ENCODE measurements at regions not wholly inside any gene's neighbourhood (a gene's known extent, or its start where the extent isn't known, plus 50 kb on each side); places are given as distances from the start of the nearest gene placed in this dataset.

DNA sequence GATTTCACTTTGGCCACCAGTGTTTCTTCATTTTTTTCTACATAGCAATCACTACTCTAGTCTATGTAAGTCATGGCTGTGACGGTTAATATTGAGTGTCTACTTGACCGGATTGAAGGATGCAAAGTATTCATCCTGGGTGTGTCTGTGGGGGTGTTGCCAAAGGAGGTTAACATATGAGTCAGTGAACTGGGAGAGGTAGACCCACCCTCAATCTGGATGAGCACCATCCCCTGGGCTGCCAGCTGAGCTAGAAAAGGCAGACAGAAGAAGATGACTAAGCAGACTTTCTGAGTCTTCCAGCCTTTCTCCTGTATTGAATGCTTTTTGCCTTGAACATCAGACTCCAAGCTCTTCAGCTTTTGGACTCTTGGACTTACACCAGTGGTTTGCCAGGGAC is 265.0 kb upstream of the SLC8A1 start:
- Mint-ChIP-seq H3K9me3 (no peaks in the 10 kb centered on the region), H3K4me1 (no peaks in the 10 kb centered on the region), H3K27me3 (ENCODE audit: insufficient read depth, low read depth) (no peaks in the 10 kb centered on the region), H3K4me3 (no peak overlapping the region), H3K27ac (no peak overlapping the region), H3K36me3 (no peaks in the 10 kb centered on the region)
- Histone ChIP-seq H3K79me2 (ENCODE audit: low read depth) (no peaks in the 10 kb centered on the region), H3K4me1 (peaks cover 4% of the 10 kb centered on the region), H4K20me1 (ENCODE audit: low read depth) (no peaks in the 10 kb centered on the region), H2AFZ (replicated peaks) (no peak overlapping the region), H3K4me3 (no peak overlapping the region), H3K4me2 (no peak overlapping the region), H3K9ac (no peak overlapping the region), H3K27me3 (no peaks in the 10 kb centered on the region), H3K9me3 (ENCODE audit: low read depth) (no peaks in the 10 kb centered on the region), H3K36me3 (no peaks in the 10 kb centered on the region), H3F3A (ENCODE audit: low read depth) (no peaks in the 10 kb centered on the region), H3K27ac (no peak overlapping the region)
- DNase-seq (ENCODE audit: low spot score), result no peak
- TF ChIP-seq CTCF (IDR thresholded peaks at IDR 0.05) (no peak), EZH2 (IDR thresholded peaks at IDR 0.05) (no peak), EZH2phosphoT487 (IDR thresholded peaks at IDR 0.05) (no peak)

DNA sequence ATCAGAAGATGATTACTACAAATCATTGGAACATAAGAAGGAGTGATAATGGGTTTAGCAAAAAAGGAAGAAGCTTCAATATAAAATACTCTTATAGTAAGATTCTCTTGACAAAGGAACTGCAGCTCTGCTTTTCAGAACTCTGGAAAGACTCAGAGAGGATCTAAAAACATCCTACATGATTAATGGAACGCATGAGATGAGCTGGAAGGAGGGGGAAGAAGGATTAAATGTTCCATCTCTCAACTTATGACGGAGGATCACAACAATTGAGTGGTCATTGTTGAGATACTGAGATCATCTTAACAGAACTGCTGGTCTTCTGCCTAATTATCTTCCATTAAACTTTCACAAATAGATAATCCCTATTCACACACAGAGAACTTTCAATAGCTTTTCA is 267.5 kb upstream of the SLC8A1 start:
- no peak overlapping the region for H3K4me3 Mint-ChIP-seq
- Histone ChIP-seq H3K4me1 (no peaks in the 10 kb centered on the region), H3K27me3 (no peaks in the 10 kb centered on the region), H2AFZ (replicated peaks) (peak overlapping the region; percentile 55), H3K9ac (no peak overlapping the region), H3K4me3 (no peak overlapping the region), H4K20me1 (ENCODE audit: low read depth) (no peaks in the 10 kb centered on the region), H3K79me2 (ENCODE audit: low read depth) (no peaks in the 10 kb centered on the region), H3K36me3 (no peaks in the 10 kb centered on the region), H3K27ac (no peak overlapping the region), H3K4me2 (no peak overlapping the region), H3F3A (ENCODE audit: low read depth) (no peaks in the 10 kb centered on the region), H3K9me3 (ENCODE audit: low read depth) (no peaks in the 10 kb centered on the region)
- peaks cover 3% of the 10 kb centered on the region for H3K27me3 Mint-ChIP-seq (ENCODE audit: insufficient read depth, low read depth)
- H3K36me3 Mint-ChIP-seq, result no peaks in the 10 kb centered on the region
- no peak for DNase-seq (ENCODE audit: low spot score)
- no peaks in the 10 kb centered on the region for H3K9me3 Mint-ChIP-seq
- no peaks in the 10 kb centered on the region for H3K4me1 Mint-ChIP-seq
- TF ChIP-seq EZH2phosphoT487 (IDR thresholded peaks at IDR 0.05) (no peak), EZH2 (IDR thresholded peaks at IDR 0.05) (no peak), CTCF (IDR thresholded peaks at IDR 0.05) (no peak)
- H3K27ac Mint-ChIP-seq, result no peak overlapping the region

DNA sequence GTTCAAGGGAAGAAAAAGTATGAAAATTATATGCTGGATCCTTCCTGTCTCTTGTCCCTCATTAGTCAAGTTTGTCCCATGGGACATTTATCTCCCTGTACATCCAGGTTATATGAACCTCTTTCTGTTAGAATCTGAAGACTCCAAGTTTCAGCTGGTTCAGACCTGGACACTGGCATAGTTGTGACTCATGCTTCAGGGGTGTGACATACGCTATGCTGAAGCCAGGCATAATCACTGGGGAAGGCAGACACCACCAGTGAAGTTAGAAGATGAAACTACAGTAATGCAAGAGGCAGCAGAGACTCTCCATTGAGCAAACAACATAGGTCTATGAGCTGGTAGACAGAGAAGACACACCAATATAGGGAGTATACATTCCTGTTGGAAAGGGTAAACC is 269.7 kb upstream of the SLC8A1 start:
- Histone ChIP-seq H4K20me1 (ENCODE audit: low read depth) (no peaks in the 10 kb centered on the region), H3K79me2 (ENCODE audit: low read depth) (no peaks in the 10 kb centered on the region), H3K36me3 (no peaks in the 10 kb centered on the region), H3F3A (ENCODE audit: low read depth) (no peaks in the 10 kb centered on the region), H3K4me1 (no peaks in the 10 kb centered on the region), H2AFZ (replicated peaks) (no peak overlapping the region), H3K4me3 (no peak overlapping the region), H3K9me3 (ENCODE audit: low read depth) (no peaks in the 10 kb centered on the region), H3K4me2 (no peak overlapping the region), H3K9ac (no peak overlapping the region), H3K27ac (no peak overlapping the region), H3K27me3 (no peaks in the 10 kb centered on the region)
- H3K27me3 Mint-ChIP-seq (ENCODE audit: insufficient read depth, low read depth), result peaks cover 3% of the 10 kb centered on the region
- no peaks in the 10 kb centered on the region for H3K9me3 Mint-ChIP-seq
- TF ChIP-seq CTCF (IDR thresholded peaks at IDR 0.05), result no peak
- no peak for TF ChIP-seq EZH2 (IDR thresholded peaks at IDR 0.05)
- no peak for TF ChIP-seq EZH2phosphoT487 (IDR thresholded peaks at IDR 0.05)
- H3K36me3 Mint-ChIP-seq, result no peaks in the 10 kb centered on the region
- no peak overlapping the region for H3K27ac Mint-ChIP-seq
- no peak overlapping the region for H3K4me3 Mint-ChIP-seq
- DNase-seq (ENCODE audit: low spot score), result no peak
- H3K4me1 Mint-ChIP-seq, result no peaks in the 10 kb centered on the region

GRCh38 chr2:40723194-40723593 is 271.3 kb upstream of the SLC8A1 start:
- peaks cover 3% of the 10 kb centered on the region for H3K27me3 Mint-ChIP-seq (ENCODE audit: insufficient read depth, low read depth)
- no peaks in the 10 kb centered on the region for H3K4me1 Mint-ChIP-seq
- TF ChIP-seq EZH2 (IDR thresholded peaks at IDR 0.05) (no peak), EZH2phosphoT487 (IDR thresholded peaks at IDR 0.05) (no peak)
- Histone ChIP-seq H3K27me3 (no peaks in the 10 kb centered on the region), H3K36me3 (no peaks in the 10 kb centered on the region), H3F3A (ENCODE audit: low read depth) (no peaks in the 10 kb centered on the region), H4K20me1 (ENCODE audit: low read depth) (no peaks in the 10 kb centered on the region), H2AFZ (replicated peaks) (no peak overlapping the region), H3K79me2 (ENCODE audit: low read depth) (no peaks in the 10 kb centered on the region), H3K4me1 (no peaks in the 10 kb centered on the region), H3K4me3 (no peak overlapping the region), H3K27ac (no peak overlapping the region), H3K9ac (no peak overlapping the region), H3K4me2 (no peak overlapping the region), H3K9me3 (ENCODE audit: low read depth) (no peaks in the 10 kb centered on the region)
- no peak overlapping the region for H3K27ac Mint-ChIP-seq
- no peak for DNase-seq (ENCODE audit: low spot score)
- no peak overlapping the region for H3K4me3 Mint-ChIP-seq
- H3K36me3 Mint-ChIP-seq, result no peaks in the 10 kb centered on the region
- no peaks in the 10 kb centered on the region for H3K9me3 Mint-ChIP-seq

All from neural progenitor cell (in vitro differentiated cells).